Caco-2 (cell line): ENCODE measurements at regions not wholly inside any gene's neighbourhood (a gene's known extent, or its start where the extent isn't known, plus 50 kb on each side); places are given as distances from the start of the nearest gene placed in this dataset.

Experiments
- BruUV-seq: library from RNA; stranded (reverse); fragments of 400-500 nt; replicated peaks from 2 replicates; lab custom pipeline; 2021; lab: Mats Ljungman, UMichigan
- CTCF ChIA-PET: fragments of 300-600 bp; sonication (Branson Sonifier 250); formaldehyde crosslinking; loops from one replicate; lab custom pipeline; 2022; ENCODE audit warnings: antibody characterized with exemption; lab: Charles Lee
- POLR2A ChIA-PET: fragments of 300-600 bp; sonication (Branson Sonifier 250); formaldehyde crosslinking; loops from one replicate; lab custom pipeline; 2022; ENCODE audit warnings: antibody characterized with exemption; lab: Charles Lee
- DNase-seq, 2 experiments: peaks; one replicate each; pipeline versions ENCODE4 v3.0.0 to v3.0.0-alpha.2; 2020 to 2022
- H3K27me3 ChIP-seq: replicated peaks from 2 replicates; pipeline ENCODE4 v1.6.0; 2011; ENCODE audit warnings: low read length; ENCODE audit not compliant: control insufficient read depth, insufficient read depth
- H3K36me3 ChIP-seq: 2 replicates; pipeline ENCODE4 v1.5.1; 2011; ENCODE audit warnings: low read length; ENCODE audit not compliant: control insufficient read depth, insufficient read depth
- H3K4me1 ChIP-seq: fragments of 250-450 bp; sonication (Bioruptor Pico); 2 replicates; pipeline ENCODE4 v1.5.1; 2020; ENCODE audit warnings: mild to moderate bottlenecking
- H3K4me3 ChIP-seq: 2 replicates; pipeline ENCODE4 v1.5.1; 2011; ENCODE audit warnings: low read depth, mild to moderate bottlenecking, control low read depth, low read length
- H3K9me3 ChIP-seq: fragments of 250-450 bp; sonication (Bioruptor Pico); 2 replicates; pipeline ENCODE4 v1.5.1; 2020; ENCODE audit warnings: mild to moderate bottlenecking, moderate library complexity
- H3K27ac Mint-ChIP-seq: one replicate; pipeline ENCODE4 v1.8.0; 2022; ENCODE audit warnings: mixed read lengths; ENCODE audit not compliant: unreplicated experiment
- H3K27me3 Mint-ChIP-seq: one replicate; pipeline ENCODE4 v1.8.0; 2022; ENCODE audit warnings: mixed read lengths; ENCODE audit not compliant: insufficient read depth, unreplicated experiment
- H3K36me3 Mint-ChIP-seq: one replicate; pipeline ENCODE4 v1.8.0; 2022; ENCODE audit warnings: mild to moderate bottlenecking, mixed read lengths; ENCODE audit not compliant: insufficient read depth, unreplicated experiment
- H3K4me1 Mint-ChIP-seq: one replicate; pipeline ENCODE4 v1.8.0; 2022; ENCODE audit warnings: low read depth, mixed read lengths; ENCODE audit not compliant: unreplicated experiment
- H3K4me3 Mint-ChIP-seq: one replicate; pipeline ENCODE4 v1.8.0; 2022; ENCODE audit warnings: mild to moderate bottlenecking, moderate library complexity, mixed read lengths; ENCODE audit not compliant: unreplicated experiment
- H3K9me3 Mint-ChIP-seq: one replicate; pipeline ENCODE4 v1.8.0; 2022; ENCODE audit warnings: mixed read lengths; ENCODE audit not compliant: unreplicated experiment
- intact Hi-C: fragments of 100-400 bp; cut with micrococcal nuclease; formaldehyde crosslinking; loops from one replicate; pipeline ENCODE4 v1.10.0; 2022; ENCODE audit not compliant: unreplicated experiment
- TF ChIP-seq, protein P1 (sequence below), 2 experiments: fragments of 200-600 bp in 1 of 2; IDR thresholded peaks; 1 replicate in 1 of 2; 2 replicates in 1 of 2; pipeline versions ENCODE4 v1.5.1 to v1.8.0; 2011 to 2022; ENCODE audit warnings: antibody characterized with exemption in 1 of 2, control low read depth in 1 of 2, inconsistent platforms in 1 of 2, low read depth in 1 of 2, low read length in 1 of 2, mild to moderate bottlenecking in 1 of 2, moderate library complexity in 1 of 2; ENCODE audit not compliant: insufficient read depth in 1 of 2, severe bottlenecking in 1 of 2, unreplicated experiment in 1 of 2

GRCh38 chr4:95693594-95693993 lies 144.8 kb upstream of the UNC5C start:
- H3K27me3 ChIP-seq, result no peaks in the 10 kb centered on the region
- no peaks in the 10 kb centered on the region for H3K36me3 ChIP-seq
- peak in 1 of 2 experiments; percentile 2 for DNase-seq
- POLR2A ChIA-PET, result no interaction called here
- peaks cover 4% of the 10 kb centered on the region for H3K27me3 Mint-ChIP-seq
- H3K27ac Mint-ChIP-seq, result no peak overlapping the region
- H3K4me3 ChIP-seq, result no peak overlapping the region
- BruUV-seq, result no TSS peak
- H3K4me1 Mint-ChIP-seq, result no peaks in the 10 kb centered on the region
- no peaks in the 10 kb centered on the region for H3K9me3 Mint-ChIP-seq
- CTCF ChIA-PET, result interaction anchor here (0.6 to 0.7 kb wide), 2 partner anchors 130 to 906 kb away, joined by 3 to 4 read pairs; no protein-coding TSS in a partner anchor
- H3K36me3 Mint-ChIP-seq, result no peaks in the 10 kb centered on the region
- H3K4me1 ChIP-seq, result no peaks in the 10 kb centered on the region
- no peaks in the 10 kb centered on the region for H3K9me3 ChIP-seq
- TF ChIP-seq, protein P1, sequence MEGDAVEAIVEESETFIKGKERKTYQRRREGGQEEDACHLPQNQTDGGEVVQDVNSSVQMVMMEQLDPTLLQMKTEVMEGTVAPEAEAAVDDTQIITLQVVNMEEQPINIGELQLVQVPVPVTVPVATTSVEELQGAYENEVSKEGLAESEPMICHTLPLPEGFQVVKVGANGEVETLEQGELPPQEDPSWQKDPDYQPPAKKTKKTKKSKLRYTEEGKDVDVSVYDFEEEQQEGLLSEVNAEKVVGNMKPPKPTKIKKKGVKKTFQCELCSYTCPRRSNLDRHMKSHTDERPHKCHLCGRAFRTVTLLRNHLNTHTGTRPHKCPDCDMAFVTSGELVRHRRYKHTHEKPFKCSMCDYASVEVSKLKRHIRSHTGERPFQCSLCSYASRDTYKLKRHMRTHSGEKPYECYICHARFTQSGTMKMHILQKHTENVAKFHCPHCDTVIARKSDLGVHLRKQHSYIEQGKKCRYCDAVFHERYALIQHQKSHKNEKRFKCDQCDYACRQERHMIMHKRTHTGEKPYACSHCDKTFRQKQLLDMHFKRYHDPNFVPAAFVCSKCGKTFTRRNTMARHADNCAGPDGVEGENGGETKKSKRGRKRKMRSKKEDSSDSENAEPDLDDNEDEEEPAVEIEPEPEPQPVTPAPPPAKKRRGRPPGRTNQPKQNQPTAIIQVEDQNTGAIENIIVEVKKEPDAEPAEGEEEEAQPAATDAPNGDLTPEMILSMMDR (IDR thresholded peaks at IDR 0.05; ENCODE audit: insufficient read depth in 1 of 2, low read depth in 1 of 2, low read length in 1 of 2, severe bottlenecking in 1 of 2, unreplicated experiment in 1 of 2), result peak in 1 of 2 experiments; percentile 34
- H3K4me3 Mint-ChIP-seq, result no peak overlapping the region
- intact Hi-C loops, result loop anchor here (1.0 to 5.0 kb wide), 3 partner anchors 144 to 659 kb away; no protein-coding TSS in a partner anchor

DNA sequence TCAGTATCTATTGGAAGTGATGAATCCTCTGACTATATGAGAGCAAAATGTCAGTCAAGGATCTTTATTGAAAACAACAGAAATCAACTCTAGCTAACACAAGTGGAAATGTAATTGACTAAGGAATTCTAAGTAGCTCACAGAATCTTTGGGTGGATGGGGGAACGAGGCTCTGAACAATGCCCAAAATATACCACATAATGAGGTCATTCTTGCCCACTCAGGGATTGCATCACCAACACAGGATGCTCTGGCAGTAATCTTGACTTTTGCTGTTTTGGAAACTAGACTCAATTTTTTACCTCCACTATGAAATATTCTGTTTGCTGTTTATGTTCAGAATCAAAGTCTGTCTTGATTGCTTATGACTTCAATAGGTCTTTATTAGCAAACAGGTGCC lies 127.4 kb upstream of the UNC5C start:
- BruUV-seq, result no TSS peak
- TF ChIP-seq, protein P1 (IDR thresholded peaks at IDR 0.05; ENCODE audit: insufficient read depth in 1 of 2, low read depth in 1 of 2, low read length in 1 of 2, severe bottlenecking in 1 of 2, unreplicated experiment in 1 of 2), result no peak
- H3K4me3 ChIP-seq, result no peak overlapping the region
- DNase-seq, result no peak
- Mint-ChIP-seq H3K4me1 (no peaks in the 10 kb centered on the region), H3K27me3 (no peaks in the 10 kb centered on the region), H3K4me3 (no peak overlapping the region), H3K36me3 (no peaks in the 10 kb centered on the region), H3K27ac (no peak overlapping the region), H3K9me3 (no peaks in the 10 kb centered on the region)
- CTCF ChIA-PET, result no interaction called here
- intact Hi-C loops, result loop anchor here (1.0 kb wide), 1 partner anchor 27 kb away; no protein-coding TSS in a partner anchor
- no peaks in the 10 kb centered on the region for H3K27me3 ChIP-seq
- H3K9me3 ChIP-seq, result no peaks in the 10 kb centered on the region
- H3K36me3 ChIP-seq, result no peaks in the 10 kb centered on the region
- POLR2A ChIA-PET, result no interaction called here
- no peaks in the 10 kb centered on the region for H3K4me1 ChIP-seq

- BruUV-seq, result no TSS peak
- intact Hi-C loops, result loop anchor here (1.0 kb wide), 1 partner anchor 28 kb away; no protein-coding TSS in a partner anchor
These were observed 126.8 kb upstream of the UNC5C start for GRCh38 chr4:95675623-95676022.

More at GRCh38 chr4:95675623-95676022, 126.8 kb upstream of the UNC5C start:
- CTCF ChIA-PET, result no interaction called here
- H3K36me3 ChIP-seq, result no peaks in the 10 kb centered on the region
- no peaks in the 10 kb centered on the region for H3K4me1 Mint-ChIP-seq
- H3K4me1 ChIP-seq, result no peaks in the 10 kb centered on the region
- DNase-seq, result no peak
- H3K4me3 Mint-ChIP-seq, result no peak overlapping the region
- no peaks in the 10 kb centered on the region for H3K27me3 ChIP-seq
- POLR2A ChIA-PET, result no interaction called here
- TF ChIP-seq, protein P1 (IDR thresholded peaks at IDR 0.05; ENCODE audit: insufficient read depth in 1 of 2, low read depth in 1 of 2, low read length in 1 of 2, severe bottlenecking in 1 of 2, unreplicated experiment in 1 of 2), result no peak
- H3K36me3 Mint-ChIP-seq, result no peaks in the 10 kb centered on the region
- no peak overlapping the region for H3K4me3 ChIP-seq
- no peaks in the 10 kb centered on the region for H3K27me3 Mint-ChIP-seq
- H3K9me3 ChIP-seq, result no peaks in the 10 kb centered on the region
- no peak overlapping the region for H3K27ac Mint-ChIP-seq
- no peaks in the 10 kb centered on the region for H3K9me3 Mint-ChIP-seq
